SH-SY5Y (cell line): ENCODE measurements at regions not wholly inside any gene's neighbourhood (a gene's known extent, or its start where the extent isn't known, plus 50 kb on each side); places are given as distances from the start of the nearest gene placed in this dataset.

Source experiments
- GATA2 ChIP-seq: IDR thresholded peaks from 2 replicates; pipeline ENCODE4 v1.6.1; 2011; ENCODE audit warnings: mild to moderate bottlenecking, low read depth, low read length
- GATA3 ChIP-seq: IDR thresholded peaks from 2 replicates; pipeline ENCODE4 v1.6.1; 2011; ENCODE audit warnings: low read depth, mild to moderate bottlenecking, low read length, moderate library complexity

- TF ChIP-seq GATA2 = no peak
- no peak for TF ChIP-seq GATA3
These were observed 114.4 kb upstream of the SVIL start for GRCh38 chr10:29749150-29749549.
